NCI-H2196 (cell line): ENCODE measurements at regions not wholly inside any gene's neighbourhood (a gene's known extent, or its start where the extent isn't known, plus 50 kb on each side); places are given as distances from the start of the nearest gene placed in this dataset.

Experiments used
- DNase-seq: peaks from one replicate; lab custom pipeline; 2025; ENCODE audit not compliant: unreplicated experiment; lab: John Stamatoyannopoulos, UW

GRCh38 chr13:40434516-40435397 lies 231.7 kb downstream of the FOXO1 start:
- no peak for DNase-seq

GRCh38 chr13:40438022-40438680 lies 228.3 kb downstream of the FOXO1 start:
- DNase-seq: no peak

- no peak for DNase-seq
Observed at GRCh38 chr13:40438999-40439797, 227.2 kb downstream of the FOXO1 start.

- no peak for DNase-seq
Observed at GRCh38 chr13:40439928-40440327, 226.5 kb downstream of the FOXO1 start.

DNA sequence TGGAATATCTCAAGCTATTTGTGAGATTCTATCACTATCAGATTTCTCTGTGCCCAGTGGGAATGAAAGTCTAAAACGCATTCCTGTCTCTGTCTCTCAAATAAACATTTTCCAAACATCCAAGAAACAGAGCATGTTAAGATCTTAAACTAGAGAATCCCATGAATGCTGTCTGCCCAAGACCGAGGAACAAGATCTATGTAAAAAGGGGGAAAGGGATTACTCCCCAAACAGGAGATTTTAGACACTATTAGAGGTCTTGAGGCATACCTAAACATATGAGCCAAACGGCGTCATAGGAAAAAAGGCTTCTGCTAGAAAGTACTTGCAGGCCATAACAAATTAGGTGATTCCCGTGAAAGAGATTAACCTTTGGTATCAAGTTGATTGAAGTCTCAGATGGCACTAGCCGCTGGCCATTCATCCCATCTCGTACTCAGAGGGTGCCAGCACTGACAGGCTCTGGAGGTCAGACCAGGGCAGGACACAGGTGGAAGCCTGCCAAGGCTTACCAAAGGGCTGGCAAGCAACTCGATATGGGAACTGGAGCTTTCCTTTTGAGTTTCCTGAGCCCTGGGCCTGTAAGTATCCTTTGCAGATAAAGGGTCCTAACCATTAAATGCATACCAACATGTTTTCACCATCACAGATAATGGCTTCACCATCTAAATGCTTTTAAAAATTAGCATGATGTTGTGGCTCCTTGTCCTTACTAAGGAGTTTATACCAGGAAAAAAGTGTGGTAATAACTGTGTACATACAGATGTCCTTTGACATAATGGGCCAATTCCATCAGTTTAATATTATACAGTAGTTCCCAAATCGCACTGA lies 225.2 kb downstream of the FOXO1 start:
- DNase-seq: peak; percentile 58

DNA sequence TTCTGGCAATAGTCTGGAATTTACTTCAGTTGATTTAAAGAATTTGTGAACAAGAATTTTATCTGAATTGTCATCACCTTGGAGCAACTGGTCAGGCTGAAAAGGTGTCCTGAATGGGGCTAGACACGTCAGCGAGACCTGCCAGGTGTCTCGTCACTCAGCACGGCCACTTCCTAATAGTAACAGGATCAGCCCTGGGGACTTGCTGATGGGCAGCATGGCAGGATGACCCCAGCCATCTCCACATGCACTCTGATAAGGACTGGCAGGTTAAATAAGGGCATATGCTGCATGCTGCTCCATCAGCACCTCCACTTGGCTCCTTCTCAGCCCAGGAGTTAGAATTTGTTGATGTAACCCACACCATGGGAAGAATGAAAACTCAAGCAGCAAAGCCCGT lies 224.2 kb downstream of the FOXO1 start:
- DNase-seq: no peak

DNA sequence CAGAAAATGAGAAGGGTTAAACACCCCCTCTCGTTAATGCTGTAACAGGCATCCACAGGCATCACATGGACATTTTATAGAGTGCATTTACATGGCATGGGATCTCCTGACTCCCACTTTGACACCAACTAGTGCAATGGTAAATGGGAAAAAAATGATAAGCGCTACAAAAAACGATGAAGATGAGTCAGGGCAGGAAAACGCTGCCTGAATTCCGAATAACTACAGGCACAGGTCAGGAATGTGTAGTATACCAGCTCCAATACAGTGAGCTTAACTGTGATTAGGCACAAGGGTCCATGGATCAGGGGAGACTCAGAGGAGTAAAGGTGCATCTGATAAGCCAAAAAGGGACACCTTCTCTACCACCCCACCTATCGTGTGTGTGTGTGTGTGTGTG lies 223.6 kb downstream of the FOXO1 start:
- no peak for DNase-seq

DNA sequence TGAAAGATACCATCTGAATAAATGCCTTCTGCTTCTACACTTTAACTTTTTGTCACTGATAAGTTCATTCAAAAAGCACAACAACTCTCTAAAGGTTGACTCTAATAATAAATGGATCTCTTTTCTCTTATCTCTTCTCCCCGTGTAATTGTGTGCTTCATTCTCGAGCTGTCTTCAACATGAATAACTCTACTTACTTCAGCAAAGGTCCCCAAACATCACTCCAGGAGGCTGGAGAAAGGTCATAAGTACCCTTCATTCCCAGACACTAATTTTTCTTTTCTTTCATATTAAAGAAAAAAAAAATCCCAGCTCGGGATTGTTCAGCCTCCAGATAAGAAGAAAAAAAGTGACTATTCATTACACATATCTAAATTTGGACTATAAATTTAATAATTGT lies 222.2 kb downstream of the FOXO1 start:
- DNase-seq: no peak

GRCh38 chr13:40445557-40445990 lies 220.9 kb downstream of the FOXO1 start:
- DNase-seq: peak; percentile 3

DNA sequence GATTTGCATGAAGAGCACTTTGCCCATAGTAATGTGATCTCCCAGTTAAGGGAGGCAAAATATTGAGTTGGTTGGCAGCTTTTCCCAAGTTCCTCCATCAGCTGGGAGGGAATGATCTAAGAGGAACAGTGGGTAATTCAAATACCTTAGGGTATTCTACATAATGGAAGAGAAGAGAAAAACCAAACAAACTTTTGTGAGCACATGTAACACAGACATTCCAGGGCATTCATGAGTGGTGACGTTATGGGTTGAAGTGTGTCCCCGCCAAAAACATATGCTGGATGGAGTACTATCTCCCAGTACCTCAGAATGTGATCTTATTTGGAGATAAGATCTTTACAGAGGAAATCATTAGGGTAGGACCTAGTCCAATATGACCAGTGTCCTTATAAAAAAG lies 220.1 kb downstream of the FOXO1 start:
- DNase-seq: no peak

DNA sequence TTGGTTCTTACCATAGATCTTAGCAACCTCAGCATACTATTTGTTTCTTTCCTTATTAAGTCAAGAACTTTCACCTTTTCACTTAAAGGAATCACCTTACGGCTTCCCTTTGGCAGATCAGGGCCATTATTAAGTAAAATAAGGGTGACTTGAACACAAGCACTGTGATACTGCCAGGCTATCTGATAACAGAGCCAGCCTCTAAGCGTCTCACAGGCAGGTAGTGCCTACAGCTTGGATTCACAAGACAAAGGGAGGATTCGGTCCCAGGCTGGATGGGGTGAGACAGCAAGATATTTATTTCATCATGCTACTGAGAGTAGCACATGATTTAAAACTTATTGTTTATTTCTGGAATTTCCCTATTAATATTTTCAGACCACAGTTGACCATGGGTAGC lies 218.6 kb downstream of the FOXO1 start:
- no peak for DNase-seq

- no peak for DNase-seq
Observed at GRCh38 chr13:40452038-40452666, 214.3 kb downstream of the FOXO1 start.

GRCh38 chr13:40452741-40453334 lies 213.6 kb downstream of the FOXO1 start:
- no peak for DNase-seq

DNA sequence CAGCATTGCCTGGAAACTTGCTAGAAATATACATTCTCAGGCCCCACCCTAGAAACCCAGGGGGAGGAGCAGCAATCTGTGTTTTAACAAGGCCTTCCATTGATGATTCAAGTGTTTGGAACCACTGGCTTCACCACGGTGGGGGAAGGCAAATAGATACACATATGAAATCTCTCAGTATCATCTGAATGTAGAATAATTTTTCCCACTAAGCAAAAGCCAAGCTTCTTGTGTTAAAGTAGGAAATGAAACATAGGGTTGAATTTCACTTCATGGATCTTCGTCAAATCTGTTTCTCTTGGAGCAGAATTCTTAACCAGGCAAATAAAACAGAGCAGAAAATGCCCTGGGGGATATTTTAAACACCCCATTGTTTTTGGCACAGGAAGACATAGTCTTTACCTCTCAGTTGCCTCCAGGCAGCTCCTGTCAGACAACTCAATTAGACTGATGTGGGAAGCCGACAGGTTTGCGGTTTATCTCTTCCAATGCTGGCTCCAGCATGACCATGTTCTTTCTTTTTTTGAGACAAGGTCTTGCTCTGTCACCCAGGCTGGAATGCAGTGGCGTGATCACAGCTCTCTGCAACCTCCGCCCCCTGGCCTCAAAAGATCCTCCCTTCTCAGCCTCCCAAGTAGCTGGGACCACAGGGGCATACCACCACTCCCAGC lies 213.0 kb downstream of the FOXO1 start:
- no peak for DNase-seq

DNA sequence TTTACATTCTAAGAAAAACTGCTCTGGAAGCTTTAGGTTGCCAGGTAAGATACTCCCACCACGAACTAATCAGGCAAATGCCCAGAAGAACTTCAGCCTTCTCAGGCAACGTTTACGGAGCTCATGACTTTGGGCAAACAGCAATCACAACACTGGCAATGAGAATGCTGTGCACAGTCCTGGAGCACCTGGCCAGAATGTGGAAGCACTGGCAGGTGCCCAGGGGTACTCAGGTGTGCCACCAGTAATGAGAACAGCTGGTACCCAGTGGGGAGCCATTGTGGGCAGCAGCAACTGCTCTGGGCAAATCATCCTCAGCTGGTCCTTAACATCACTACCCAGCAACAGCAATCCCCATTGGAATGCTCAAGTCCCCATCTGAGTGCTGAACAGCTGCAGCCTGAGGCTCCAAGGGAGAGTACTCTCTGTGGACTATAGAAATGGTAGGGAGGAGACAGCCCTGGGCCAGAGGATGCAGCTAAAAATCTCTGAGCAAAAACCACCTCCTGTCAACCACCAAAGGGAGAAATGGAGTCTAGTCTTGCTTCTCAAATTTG lies 210.0 kb downstream of the FOXO1 start:
- DNase-seq: peak; percentile 15

DNA sequence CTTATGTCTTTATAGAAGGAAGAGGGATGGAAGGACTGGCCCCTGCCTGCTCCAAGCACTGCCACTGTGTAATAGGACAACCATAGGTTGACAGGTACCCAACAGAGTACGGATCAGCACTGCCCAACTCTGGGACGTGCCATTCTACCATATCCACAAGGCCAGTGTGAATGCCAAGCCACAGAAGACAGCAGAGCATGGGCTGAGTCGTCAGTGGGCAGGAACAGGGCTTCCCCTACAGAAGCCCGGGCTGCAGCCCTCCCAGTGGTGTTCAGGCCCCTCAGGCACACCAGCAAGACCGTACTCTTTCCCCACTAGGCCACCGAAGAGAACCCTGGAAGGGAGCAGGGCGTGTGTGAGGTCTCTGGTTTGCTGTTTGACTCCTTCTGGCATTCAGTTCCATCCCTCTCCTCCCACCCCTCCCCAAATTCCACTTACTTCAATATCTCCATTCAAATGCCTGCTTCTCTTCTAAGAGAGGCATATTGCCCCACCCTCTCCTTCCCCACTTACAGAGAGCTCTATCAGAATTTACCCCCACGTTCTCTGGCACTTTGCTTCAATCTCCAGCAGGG lies 209.4 kb downstream of the FOXO1 start:
- no peak for DNase-seq

DNA sequence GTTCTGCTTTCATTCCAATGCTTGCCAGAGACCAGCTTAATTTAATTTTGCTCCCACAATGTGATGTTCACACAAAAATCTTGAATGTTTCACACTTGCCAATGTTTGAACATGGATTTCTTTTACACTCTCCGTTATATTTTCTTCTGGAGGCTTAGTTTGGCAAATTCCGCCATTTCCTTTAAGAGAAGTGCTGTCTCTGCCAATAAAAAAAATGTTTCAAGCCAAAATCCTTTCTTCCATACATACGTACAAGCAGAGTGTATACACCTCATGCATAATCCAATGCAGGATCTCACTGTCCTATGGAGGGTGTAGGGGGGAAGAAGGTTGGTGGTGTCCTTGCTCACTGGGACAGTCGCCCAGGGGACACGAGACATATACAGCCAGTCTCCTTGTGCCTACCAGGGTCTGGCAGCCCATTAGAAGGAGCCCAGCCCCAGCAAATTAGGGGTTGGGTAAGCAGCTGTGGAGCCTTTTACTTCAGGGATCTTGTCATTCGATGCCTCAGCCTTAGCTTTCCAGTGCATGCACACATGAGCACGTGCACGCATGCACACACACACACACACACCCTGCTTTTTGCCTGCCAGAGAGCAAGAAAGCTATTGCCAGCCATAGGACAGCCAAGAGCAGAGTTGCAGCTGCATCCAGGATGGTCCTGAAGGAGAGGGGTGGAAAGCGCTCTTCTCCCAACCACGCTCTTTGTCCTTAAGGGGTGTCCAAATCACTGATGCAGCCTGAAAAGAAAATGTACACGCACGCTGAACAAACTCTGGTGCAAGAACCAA lies 208.3 kb downstream of the FOXO1 start:
- no peak for DNase-seq

- DNase-seq: no peak
Observed at GRCh38 chr13:40458720-40458990, 207.8 kb downstream of the FOXO1 start.
